Activated CD4-positive, CD25-positive, alpha-beta regulatory T cell treated with anti-CD3 and anti-CD28 coated beads, Interleukin-2, amount 50 U/mL, for 24 hours (primary cell): ENCODE measurements at regions not wholly inside any gene's neighbourhood (a gene's known extent, or its start where the extent isn't known, plus 50 kb on each side); places are given as distances from the start of the nearest gene placed in this dataset.
"Not testable (repeated sequence)": the region's sequence is repeated elsewhere in the genome, so short reads cannot be mapped to it uniquely, and the experiment has no call there.

ENCODE experiments used
- ATAC-seq, 2 donors: fragments of 150-1000 bp; cut with Tn5 transposase; one replicate each; pipeline ENCODE4 v1.10.0; 2021; ENCODE audit warnings: mild to moderate bottlenecking in 1 of 2, moderate library complexity in 1 of 2

GRCh38 chr1:198408716-198409115, 131.8 kb downstream of the ATP6V1G3 start:
- ATAC-seq = no peak

- ATAC-seq = not testable (repeated sequence)
These were observed 135.8 kb downstream of the ATP6V1G3 start for GRCh38 chr1:198404632-198405031.

- ATAC-seq = no peak
These were observed 140.4 kb downstream of the ATP6V1G3 start for GRCh38 chr1:198400063-198400462.

GRCh38 chr1:198399452-198399851, 141.0 kb downstream of the ATP6V1G3 start:
- ATAC-seq = no peak

GRCh38 chr1:198397208-198397808, 143.2 kb downstream of the ATP6V1G3 start:
- ATAC-seq = no peak

GRCh38 chr1:198391393-198392020, 149.0 kb downstream of the ATP6V1G3 start:
- ATAC-seq = no peak

- ATAC-seq = no peak
These were observed 152.9 kb downstream of the ATP6V1G3 start for GRCh38 chr1:198387587-198387986.

- peak; percentile 48 to 64 for ATAC-seq
These were observed 160.2 kb downstream of the ATP6V1G3 start for GRCh38 chr1:198380275-198380674.

GRCh38 chr1:198377702-198378101, 162.8 kb downstream of the ATP6V1G3 start:
- peak; percentile 25 to 60 for ATAC-seq

GRCh38 chr1:198374288-198374687, 166.2 kb downstream of the ATP6V1G3 start:
- ATAC-seq = no peak

- peak; percentile 46 to 73 for ATAC-seq
These were observed 167.1 kb downstream of the ATP6V1G3 start for GRCh38 chr1:198373376-198373775.
